ENCODE measurements at regions not wholly inside any gene's neighbourhood (a gene's known extent, or its start where the extent isn't known, plus 50 kb on each side); places are given as distances from the start of the nearest gene placed in this dataset.

- TF ChIP-seq POLR2A (IDR thresholded peaks at IDR 0.05; ENCODE audit: low read depth, low read length) (no peak), POLR2AphosphoS5 (IDR thresholded peaks at IDR 0.05; ENCODE audit: low read depth, low read length) (no peak), TAF1 (IDR thresholded peaks at IDR 0.05; ENCODE audit: borderline replicate concordance, low read depth, low read length) (no peak)
Measured at GRCh38 chr1:168959382-168959781, 147.1 kb upstream of the ATP1B1 start.
